Endothelial cell of umbilical vein (primary cell): ENCODE measurements at regions not wholly inside any gene's neighbourhood (a gene's known extent, or its start where the extent isn't known, plus 50 kb on each side); places are given as distances from the start of the nearest gene placed in this dataset.

Experiments used
- BruUV-seq: library from RNA; stranded (reverse); fragments of 400-500 nt; replicated peaks from 2 replicates; lab custom pipeline; 2021; lab: Mats Ljungman, UMichigan
- CTCF ChIA-PET: fragments of 300-600, 350-600 bp; sonication (Branson Sonifier 250); formaldehyde crosslinking; loops from one replicate; lab custom pipeline; 2021; ENCODE audit warnings: antibody characterized with exemption, inconsistent platforms; lab: Charles Lee
- POLR2A ChIA-PET: fragments of 300-600, 350-600 bp; sonication (Branson Sonifier 250); formaldehyde crosslinking; loops from one replicate; lab custom pipeline; 2021; ENCODE audit warnings: antibody characterized with exemption, inconsistent platforms; lab: Charles Lee
- DNase-seq: peaks from one replicate; pipeline ENCODE4 v3.0.0-alpha.2; 2011; ENCODE audit warnings: low read depth, low spot score
- FAIRE-seq: peaks from 2 replicates; lab custom pipeline; 2011; peaks lifted over from hg19 to GRCh38; lab: Jason Lieb, UNC
- H2AFZ ChIP-seq: 2 replicates; pipeline ENCODE4 v1.6.0; 2012; ENCODE audit warnings: low read depth, low read length, control low read depth, inconsistent platforms
- H3K27ac ChIP-seq: 2 replicates; pipeline ENCODE4 v1.5.1; 2011; ENCODE audit warnings: low read depth, mild to moderate bottlenecking, control low read depth, low read length, moderate library complexity; ENCODE audit not compliant: insufficient read depth
- H3K27me3 ChIP-seq, 2 experiments: 2 replicates each; pipeline versions ENCODE4 v1.6.0 to v1.6.1; 2011; ENCODE audit warnings: low read length in 2 of 2, mixed read lengths in 1 of 2; ENCODE audit not compliant: control insufficient read depth in 2 of 2, insufficient read depth in 2 of 2
- H3K36me3 ChIP-seq, 2 experiments: 2 replicates in 1 of 2; 3 replicates in 1 of 2; pipeline ENCODE4 v1.5.1; 2011; ENCODE audit warnings: low read length in 2 of 2, mild to moderate bottlenecking in 1 of 2, moderate library complexity in 1 of 2; ENCODE audit not compliant: control insufficient read depth in 2 of 2, insufficient read depth in 2 of 2; ENCODE audit errors: extremely low read depth in 1 of 2
- H3K4me1 ChIP-seq: 3 replicates; pipeline ENCODE4 v1.5.1; 2011; ENCODE audit warnings: mild to moderate bottlenecking, low read length; ENCODE audit not compliant: control insufficient read depth, insufficient read depth; ENCODE audit errors: extremely low read depth
- H3K4me2 ChIP-seq: 2 replicates; pipeline ENCODE4 v1.6.1; 2011; ENCODE audit warnings: low read length, control low read depth, mixed read lengths; ENCODE audit not compliant: insufficient read depth
- H3K4me3 ChIP-seq, 3 experiments: fragments of 200-600 bp in 1 of 3; sonication (generic), shearing (Covaris generic) in 1 of 3; replicated peaks in 1 of 3; 2 replicates each; pipeline ENCODE4 v1.5.1; 2011 to 2016; ENCODE audit warnings: control low read depth in 3 of 3, low read length in 3 of 3, mild to moderate bottlenecking in 2 of 3, inconsistent platforms in 1 of 3, low read depth in 1 of 3, moderate library complexity in 1 of 3; ENCODE audit not compliant: insufficient read depth in 1 of 3
- H3K79me2 ChIP-seq: 2 replicates; pipeline ENCODE4 v1.6.0; 2012; ENCODE audit warnings: low read length, inconsistent platforms; ENCODE audit not compliant: control insufficient read depth, insufficient read depth
- H3K9ac ChIP-seq: replicated peaks from 2 replicates; pipeline ENCODE3; 2011; ENCODE audit warnings: low read length, control low read depth; ENCODE audit not compliant: insufficient read depth; ENCODE audit errors: extremely low read depth
- H3K9me1 ChIP-seq: replicated peaks from 3 replicates; pipeline ENCODE4 v1.6.0; 2011; ENCODE audit warnings: mild to moderate bottlenecking, low read length; ENCODE audit not compliant: control insufficient read depth, insufficient read depth; ENCODE audit errors: extremely low read depth
- H3K9me3 ChIP-seq: replicated peaks from 2 replicates; pipeline ENCODE4 v1.5.1; 2012; ENCODE audit warnings: low read length, inconsistent platforms; ENCODE audit not compliant: control insufficient read depth, insufficient read depth
- H4K20me1 ChIP-seq: replicated peaks from 2 replicates; pipeline ENCODE3; 2011; ENCODE audit warnings: mild to moderate bottlenecking, low read length; ENCODE audit not compliant: control insufficient read depth, insufficient read depth; ENCODE audit errors: extremely low read depth
- EZH2 ChIP-seq: IDR thresholded peaks from 2 replicates; pipeline ENCODE4 v1.6.1; 2012; ENCODE audit warnings: borderline replicate concordance, low read depth, mild to moderate bottlenecking, moderate library complexity, low read length, inconsistent platforms; ENCODE audit not compliant: severe bottlenecking
- FOS ChIP-seq: IDR thresholded peaks from 2 replicates; pipeline ENCODE4 v1.6.1; 2011; ENCODE audit warnings: mild to moderate bottlenecking, low read length, moderate library complexity, borderline replicate concordance; ENCODE audit not compliant: insufficient read depth
- GATA2 ChIP-seq: IDR thresholded peaks from 2 replicates; pipeline ENCODE4 v1.7.0; 2011; ENCODE audit warnings: low read depth, mild to moderate bottlenecking, moderate library complexity, mixed read lengths, low read length; ENCODE audit not compliant: insufficient read length, insufficient read depth
- JUN ChIP-seq: IDR thresholded peaks from 2 replicates; pipeline ENCODE4 v1.6.1; 2011; ENCODE audit warnings: borderline replicate concordance, low read depth; ENCODE audit not compliant: insufficient read length, insufficient read depth
- MYC ChIP-seq: IDR thresholded peaks from one replicate; pipeline ENCODE4 v1.6.1; 2011; ENCODE audit warnings: mild to moderate bottlenecking, low read depth, low read length
- POLR2A ChIP-seq: IDR thresholded peaks from 2 replicates; pipeline ENCODE4 v1.6.1; 2012; ENCODE audit warnings: low read depth, mild to moderate bottlenecking, control low read depth, low read length
- POLR2AphosphoS5 ChIP-seq: IDR thresholded peaks from 2 replicates; pipeline ENCODE4 v1.6.1; 2012; ENCODE audit warnings: low read depth, mild to moderate bottlenecking, control low read depth, low read length, moderate library complexity; ENCODE audit not compliant: insufficient read depth
- dilution Hi-C: fragments of 300-500 bp; cut with MboI; formaldehyde crosslinking; loops from one replicate; pipeline ENCODE4 v1.15.0; 2019; ENCODE audit warnings: low sequenced_read_pairs; ENCODE audit not compliant: extremely low pct_ligation_motif_present
- intact Hi-C: fragments of 100-400 bp; cut with micrococcal nuclease; formaldehyde crosslinking; loops from one replicate; pipeline ENCODE4 v1.10.0; 2022
- TF ChIP-seq, protein P1 (sequence below), 2 donors: IDR thresholded peaks; 1 replicate in 1 of 2; 2 replicates in 1 of 2; pipeline ENCODE4 v1.5.1; 2011; ENCODE audit warnings: low read length in 2 of 2, mild to moderate bottlenecking in 2 of 2, moderate library complexity in 2 of 2, control low read depth in 1 of 2, inconsistent platforms in 1 of 2, low read depth in 1 of 2; ENCODE audit not compliant: insufficient read depth in 1 of 2; ENCODE audit errors: extremely low read depth in 1 of 2
- TF ChIP-seq, protein P2 (sequence below): IDR thresholded peaks from 2 replicates; pipeline ENCODE4 v1.6.1; 2011; ENCODE audit not compliant: insufficient read depth, insufficient read length

- Histone ChIP-seq H2AFZ (no peak overlapping the region), H3K9ac (no peak overlapping the region), H3K36me3 (no peaks in the 10 kb centered on the region), H3K27ac (no peak overlapping the region), H3K4me1 (no peaks in the 10 kb centered on the region), H3K79me2 (no peaks in the 10 kb centered on the region), H3K4me2 (no peak overlapping the region), H3K27me3 (no peaks in the 10 kb centered on the region), H3K4me3 (no peak overlapping the region), H3K9me3 (peaks cover 3% of the 10 kb centered on the region), H3K9me1 (no peaks in the 10 kb centered on the region), H4K20me1 (no peaks in the 10 kb centered on the region)
- ChIA-PET CTCF (no interaction called here), POLR2A (no interaction called here)
- FAIRE-seq (no peak), DNase-seq (no peak)
- TF ChIP-seq EZH2: no peak
- no peak for TF ChIP-seq POLR2AphosphoS5
- no peak for TF ChIP-seq POLR2A
- no peak for TF ChIP-seq JUN
- no peak for TF ChIP-seq MYC
- no peak for TF ChIP-seq GATA2
- TF ChIP-seq, protein P1, sequence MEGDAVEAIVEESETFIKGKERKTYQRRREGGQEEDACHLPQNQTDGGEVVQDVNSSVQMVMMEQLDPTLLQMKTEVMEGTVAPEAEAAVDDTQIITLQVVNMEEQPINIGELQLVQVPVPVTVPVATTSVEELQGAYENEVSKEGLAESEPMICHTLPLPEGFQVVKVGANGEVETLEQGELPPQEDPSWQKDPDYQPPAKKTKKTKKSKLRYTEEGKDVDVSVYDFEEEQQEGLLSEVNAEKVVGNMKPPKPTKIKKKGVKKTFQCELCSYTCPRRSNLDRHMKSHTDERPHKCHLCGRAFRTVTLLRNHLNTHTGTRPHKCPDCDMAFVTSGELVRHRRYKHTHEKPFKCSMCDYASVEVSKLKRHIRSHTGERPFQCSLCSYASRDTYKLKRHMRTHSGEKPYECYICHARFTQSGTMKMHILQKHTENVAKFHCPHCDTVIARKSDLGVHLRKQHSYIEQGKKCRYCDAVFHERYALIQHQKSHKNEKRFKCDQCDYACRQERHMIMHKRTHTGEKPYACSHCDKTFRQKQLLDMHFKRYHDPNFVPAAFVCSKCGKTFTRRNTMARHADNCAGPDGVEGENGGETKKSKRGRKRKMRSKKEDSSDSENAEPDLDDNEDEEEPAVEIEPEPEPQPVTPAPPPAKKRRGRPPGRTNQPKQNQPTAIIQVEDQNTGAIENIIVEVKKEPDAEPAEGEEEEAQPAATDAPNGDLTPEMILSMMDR (IDR thresholded peaks at IDR 0.05; ENCODE audit: extremely low read depth in 1 of 2, insufficient read depth in 1 of 2, low read depth in 1 of 2, low read length in 2 of 2): no peak
- TF ChIP-seq FOS: no peak
- TF ChIP-seq, protein P2, sequence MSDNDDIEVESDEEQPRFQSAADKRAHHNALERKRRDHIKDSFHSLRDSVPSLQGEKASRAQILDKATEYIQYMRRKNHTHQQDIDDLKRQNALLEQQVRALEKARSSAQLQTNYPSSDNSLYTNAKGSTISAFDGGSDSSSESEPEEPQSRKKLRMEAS: no peak
- intact Hi-C loops (no loop called here), dilution Hi-C loops (no loop called here)
- no TSS peak for BruUV-seq
Observed at GRCh38 chr7:97506728-97507127, 225.2 kb upstream of the TAC1 start.
